Activated T-helper 2 cell treated with anti-CD3 and anti-CD28 coated beads, Interferon-gamma antibody, Interleukin-2, Interleukin-4, amounts not matched to agents 10 μg/mL and 5 μg/mL and 100 μg/mL, durations not matched to agents 14 hours and 24 hours and 36 hours (primary cell): ENCODE measurements at regions not wholly inside any gene's neighbourhood (a gene's known extent, or its start where the extent isn't known, plus 50 kb on each side); places are given as distances from the start of the nearest gene placed in this dataset.

Experiments used
- DNase-seq: peaks from one replicate; pipeline ENCODE4 v3.0.0; 2021; ENCODE audit warnings: low spot score
- H3K27ac Mint-ChIP-seq: one replicate; pipeline ENCODE4 v1.8.0; 2021; ENCODE audit warnings: mixed read lengths
- H3K27me3 Mint-ChIP-seq: one replicate; pipeline ENCODE4 v1.8.0; 2021; ENCODE audit warnings: low read depth, mixed read lengths
- H3K36me3 Mint-ChIP-seq: one replicate; pipeline ENCODE4 v1.8.0; 2021; ENCODE audit warnings: low read depth, mixed read lengths
- H3K4me1 Mint-ChIP-seq: one replicate; pipeline ENCODE4 v1.8.0; 2021; ENCODE audit warnings: low read depth, mixed read lengths
- H3K4me3 Mint-ChIP-seq: one replicate; pipeline ENCODE4 v1.8.0; 2021; ENCODE audit warnings: low read depth, mild to moderate bottlenecking, moderate library complexity, mixed read lengths
- H3K9me3 Mint-ChIP-seq: one replicate; pipeline ENCODE4 v1.8.0; 2021; ENCODE audit warnings: mixed read lengths
- intact Hi-C: fragments of 100-400 bp; cut with micrococcal nuclease; formaldehyde crosslinking; loops from one replicate; pipeline ENCODE4 v1.15.1; 2023

- Mint-ChIP-seq H3K27ac (no peak overlapping the region), H3K27me3 (peaks cover 14% of the 10 kb centered on the region), H3K4me3 (no peak overlapping the region), H3K9me3 (no peaks in the 10 kb centered on the region), H3K36me3 (no peaks in the 10 kb centered on the region), H3K4me1 (peaks cover 9% of the 10 kb centered on the region)
- no peak for DNase-seq
- intact Hi-C loops, result no loop called here
Measured at GRCh38 chr7:36802459-36803135, 78.3 kb upstream of the AOAH start.

DNA sequence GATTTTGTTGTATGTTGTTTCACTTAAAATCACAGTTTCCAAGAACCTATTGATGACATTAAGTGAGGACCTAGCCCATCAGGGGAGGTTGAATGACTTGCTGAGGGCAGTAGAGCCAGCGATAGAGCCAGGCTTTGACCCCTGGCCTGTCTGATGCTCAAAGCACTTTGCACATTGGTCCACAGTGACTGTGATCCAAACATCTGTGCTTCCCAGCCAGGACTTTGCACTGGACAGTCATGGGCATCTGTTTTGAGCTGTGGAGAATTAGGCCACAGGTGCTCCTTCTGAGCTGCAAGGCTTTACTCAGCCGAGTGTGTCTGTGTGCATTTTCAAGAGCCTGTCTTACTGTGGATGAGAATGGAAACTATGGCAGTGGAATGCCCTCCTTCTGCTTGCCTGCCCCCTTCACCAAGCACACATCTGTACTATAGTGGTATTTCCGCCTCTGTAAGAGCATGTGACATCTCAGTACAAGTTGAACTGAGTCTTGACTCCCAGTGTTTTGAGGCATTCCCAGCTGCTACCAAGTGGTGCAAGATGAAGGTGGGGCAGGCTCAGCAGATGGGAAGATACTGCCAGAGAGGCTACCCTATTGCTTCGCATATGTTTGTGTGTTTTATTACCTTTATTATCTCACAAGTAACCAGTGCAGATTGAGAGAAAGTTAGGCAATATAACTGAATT, 72.7 kb upstream of the AOAH start:
- DNase-seq, result no peak
- Mint-ChIP-seq H3K4me1 (peaks cover 20% of the 10 kb centered on the region), H3K4me3 (no peak overlapping the region), H3K36me3 (no peaks in the 10 kb centered on the region), H3K9me3 (no peaks in the 10 kb centered on the region), H3K27me3 (peaks cover 5% of the 10 kb centered on the region), H3K27ac (no peak overlapping the region)
- intact Hi-C loops, result no loop called here

GRCh38 chr7:36795451-36796021, 71.2 kb upstream of the AOAH start:
- H3K36me3 Mint-ChIP-seq, result no peaks in the 10 kb centered on the region
- no peak overlapping the region for H3K27ac Mint-ChIP-seq
- no peak for DNase-seq
- intact Hi-C loops, result no loop called here
- H3K27me3 Mint-ChIP-seq, result peaks cover 5% of the 10 kb centered on the region
- H3K4me3 Mint-ChIP-seq, result no peak overlapping the region
- H3K4me1 Mint-ChIP-seq, result peaks cover 24% of the 10 kb centered on the region
- no peaks in the 10 kb centered on the region for H3K9me3 Mint-ChIP-seq

- intact Hi-C loops, result no loop called here
- Mint-ChIP-seq H3K9me3 (no peaks in the 10 kb centered on the region), H3K4me1 (peaks cover 33% of the 10 kb centered on the region), H3K36me3 (no peaks in the 10 kb centered on the region), H3K27me3 (peaks cover under 1% of the 10 kb centered on the region), H3K27ac (no peak overlapping the region), H3K4me3 (no peak overlapping the region)
- no peak for DNase-seq
Measured at GRCh38 chr7:36794689-36795088, 70.4 kb upstream of the AOAH start.

DNA sequence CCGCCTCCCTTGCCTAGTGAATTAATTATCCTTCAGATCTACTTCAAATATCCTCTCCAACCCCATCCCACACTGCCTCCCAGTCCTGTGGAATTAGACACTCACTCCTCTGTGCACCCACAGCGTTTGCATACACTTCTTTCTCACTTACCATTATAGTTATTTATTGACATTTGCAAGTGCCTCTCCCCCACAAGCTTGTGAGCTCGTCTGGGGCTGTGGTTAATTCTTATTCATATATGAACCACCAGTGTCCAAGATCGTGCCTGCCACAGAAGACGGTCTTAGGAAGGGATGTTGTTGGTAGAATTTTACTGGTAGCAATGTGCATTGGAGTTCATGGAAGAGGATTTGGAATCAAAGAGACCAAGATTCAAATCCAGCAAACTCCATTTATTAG, 68.1 kb upstream of the AOAH start:
- H3K9me3 Mint-ChIP-seq, result no peaks in the 10 kb centered on the region
- peaks cover 52% of the 10 kb centered on the region for H3K4me1 Mint-ChIP-seq
- no peaks in the 10 kb centered on the region for H3K36me3 Mint-ChIP-seq
- no peak overlapping the region for H3K27ac Mint-ChIP-seq
- no peak overlapping the region for H3K4me3 Mint-ChIP-seq
- DNase-seq, result no peak
- intact Hi-C loops, result no loop called here
- no peaks in the 10 kb centered on the region for H3K27me3 Mint-ChIP-seq

DNA sequence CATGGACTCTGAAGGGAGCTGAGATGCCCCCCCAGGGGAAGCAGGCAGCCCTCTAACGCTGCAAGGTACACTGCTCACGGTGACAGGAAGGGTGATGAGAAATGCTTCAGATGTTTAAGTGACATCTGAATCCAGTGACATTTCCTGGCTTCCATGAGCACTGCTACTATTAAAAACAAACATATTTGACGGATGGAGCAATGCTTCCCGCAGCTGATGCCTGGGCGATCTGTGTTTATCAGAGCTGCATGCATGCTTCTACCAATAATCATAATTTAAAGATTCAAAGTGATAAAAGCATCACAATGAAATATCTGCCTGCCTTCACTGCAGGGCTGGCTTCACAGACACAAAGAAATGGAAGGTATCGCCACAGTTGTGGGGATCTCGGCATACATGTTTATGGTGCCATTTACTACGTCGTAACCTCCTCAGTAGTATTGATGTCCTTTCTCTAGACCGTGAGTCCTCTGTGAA, 66.1 kb upstream of the AOAH start:
- Mint-ChIP-seq H3K27me3 (no peaks in the 10 kb centered on the region), H3K9me3 (no peaks in the 10 kb centered on the region), H3K4me1 (peaks cover 64% of the 10 kb centered on the region), H3K27ac (no peak overlapping the region), H3K36me3 (peaks cover 3% of the 10 kb centered on the region), H3K4me3 (no peak overlapping the region)
- DNase-seq, result no peak
- intact Hi-C loops, result no loop called here

DNA sequence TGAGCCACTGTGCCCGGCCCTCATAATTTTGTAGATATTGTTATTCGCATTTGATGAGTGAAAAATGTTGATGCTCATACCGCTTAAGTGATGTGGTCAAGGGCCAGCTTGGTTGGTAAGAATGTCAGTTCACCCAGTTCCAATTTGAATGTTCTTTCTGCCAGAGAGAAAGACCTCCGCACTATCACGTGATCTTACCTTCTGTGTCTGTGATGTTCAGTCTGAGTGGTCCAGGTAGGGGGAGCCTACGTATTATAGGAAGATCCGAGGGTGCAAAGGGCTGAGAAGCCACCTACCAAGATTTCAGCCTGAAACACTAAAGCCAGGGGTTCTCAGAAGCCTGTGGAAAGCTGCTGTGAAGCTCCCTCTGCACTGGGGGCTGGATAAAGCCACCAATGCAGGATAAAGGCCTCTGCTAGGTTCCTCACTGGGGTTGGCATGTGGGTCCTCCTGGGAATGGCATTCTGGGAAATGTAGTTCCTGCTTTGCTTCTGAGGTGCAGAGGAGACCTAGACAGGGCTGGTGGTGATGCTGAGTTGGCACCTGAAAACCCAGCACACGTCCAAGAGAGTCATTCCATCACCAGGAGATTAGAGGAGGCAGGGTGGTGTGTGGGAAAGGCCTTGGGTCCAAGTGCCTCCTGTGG, 64.7 kb upstream of the AOAH start:
- no peaks in the 10 kb centered on the region for H3K9me3 Mint-ChIP-seq
- H3K27me3 Mint-ChIP-seq, result no peaks in the 10 kb centered on the region
- no peak for DNase-seq
- H3K36me3 Mint-ChIP-seq, result peaks cover 3% of the 10 kb centered on the region
- peak overlapping the region; percentile 68 for H3K27ac Mint-ChIP-seq
- intact Hi-C loops, result loop anchor here (1.0 to 10.0 kb wide), 4 partner anchors 12 to 556 kb away; no protein-coding TSS in a partner anchor
- peaks cover 65% of the 10 kb centered on the region for H3K4me1 Mint-ChIP-seq
- no peak overlapping the region for H3K4me3 Mint-ChIP-seq

- no peak for DNase-seq
- Mint-ChIP-seq H3K4me1 (peaks cover 65% of the 10 kb centered on the region), H3K27me3 (no peaks in the 10 kb centered on the region), H3K9me3 (no peaks in the 10 kb centered on the region), H3K27ac (peak overlapping the region; percentile 68), H3K4me3 (no peak overlapping the region), H3K36me3 (peaks cover 3% of the 10 kb centered on the region)
- intact Hi-C loops, result loop anchor here (1.0 to 10.0 kb wide), 4 partner anchors 11 to 557 kb away; no protein-coding TSS in a partner anchor
Measured at GRCh38 chr7:36787933-36788378, 63.7 kb upstream of the AOAH start.

DNA sequence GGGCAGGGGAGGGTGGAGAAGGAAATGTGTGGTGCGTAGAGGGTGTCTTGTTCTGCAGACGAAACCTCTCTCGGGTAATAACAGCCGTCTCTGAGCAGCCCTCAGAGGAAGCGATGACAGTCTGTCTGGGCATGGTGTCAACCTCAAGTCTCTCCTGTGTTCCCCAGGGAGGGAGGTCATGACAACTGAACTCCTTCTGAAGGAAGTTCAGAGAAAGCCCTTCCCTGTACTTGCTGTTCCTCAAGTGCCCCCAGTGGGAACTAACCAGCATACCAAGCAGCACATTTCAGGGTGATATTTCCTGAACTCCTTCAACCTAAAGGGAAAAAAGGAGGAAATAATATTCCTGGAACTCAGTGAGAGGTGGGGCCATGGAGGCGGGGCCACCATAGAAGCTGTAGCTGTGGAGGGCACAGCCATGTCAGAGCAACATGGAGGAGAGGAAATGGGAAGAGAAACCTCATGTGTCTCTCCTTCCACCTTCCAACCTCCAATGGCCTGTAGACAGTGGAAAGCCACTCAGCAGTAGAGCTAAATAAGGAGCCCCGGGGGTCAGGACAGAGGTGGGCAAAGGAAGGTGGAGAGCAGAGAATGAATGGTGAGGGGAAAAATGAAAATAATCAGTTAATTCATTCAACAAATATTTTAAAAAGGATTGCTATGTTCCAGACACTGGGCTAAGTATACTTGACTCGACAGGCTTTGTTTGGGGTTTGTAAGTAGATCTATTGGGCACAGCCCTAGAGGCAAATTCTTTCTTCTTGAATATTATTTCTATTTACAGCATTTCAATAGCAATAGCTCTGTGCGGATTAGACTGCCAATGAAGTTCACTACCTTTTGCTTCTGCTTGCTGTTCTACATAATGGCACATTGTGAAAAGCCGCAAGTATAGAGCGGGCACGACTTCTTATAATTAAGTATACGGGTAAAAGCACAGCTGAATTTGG, 61.0 kb upstream of the AOAH start:
- intact Hi-C loops, result loop anchor here (2.0 to 10.0 kb wide), 5 partner anchors 48 to 560 kb away; no protein-coding TSS in a partner anchor
- peak; percentile 48 for DNase-seq
- Mint-ChIP-seq H3K36me3 (peaks cover 8% of the 10 kb centered on the region), H3K27me3 (no peaks in the 10 kb centered on the region), H3K4me3 (no peak overlapping the region), H3K9me3 (peaks cover 9% of the 10 kb centered on the region), H3K27ac (peak overlapping the region; percentile 78), H3K4me1 (peaks cover 69% of the 10 kb centered on the region)

- intact Hi-C loops, result loop anchor here (10.0 kb wide), 1 partner anchor 564 kb away; no protein-coding TSS in a partner anchor
- Mint-ChIP-seq H3K27ac (peak overlapping the region; percentile 62), H3K4me1 (peaks cover 73% of the 10 kb centered on the region), H3K9me3 (peaks cover 24% of the 10 kb centered on the region), H3K36me3 (peaks cover 23% of the 10 kb centered on the region), H3K27me3 (no peaks in the 10 kb centered on the region), H3K4me3 (no peak overlapping the region)
- DNase-seq, result no peak
Measured at GRCh38 chr7:36781011-36781738, 56.9 kb upstream of the AOAH start.

- peaks cover 32% of the 10 kb centered on the region for H3K9me3 Mint-ChIP-seq
- H3K4me3 Mint-ChIP-seq, result no peak overlapping the region
- no peak for DNase-seq
- peaks cover 71% of the 10 kb centered on the region for H3K4me1 Mint-ChIP-seq
- peaks cover 30% of the 10 kb centered on the region for H3K36me3 Mint-ChIP-seq
- intact Hi-C loops, result loop anchor here (1.0 to 2.0 kb wide), 2 partner anchors 10 to 53 kb away; partner anchors contain the start of gene AOAH
- H3K27ac Mint-ChIP-seq, result peak overlapping the region; percentile 51
- H3K27me3 Mint-ChIP-seq, result no peaks in the 10 kb centered on the region
Measured at GRCh38 chr7:36777855-36778254, 53.6 kb upstream of the AOAH start.
